Neural progenitor cell (in vitro differentiated cells): ENCODE measurements at regions not wholly inside any gene's neighbourhood (a gene's known extent, or its start where the extent isn't known, plus 50 kb on each side); places are given as distances from the start of the nearest gene placed in this dataset.

ENCODE experiments used
- DNase-seq: peaks from one replicate; pipeline ENCODE4 v3.0.0-alpha.2; 2016; ENCODE audit warnings: low spot score
- H2AFZ ChIP-seq: fragments of 200-600 bp; sonication (generic); replicated peaks from 2 replicates; pipeline ENCODE4 v1.6.1; 2016; ENCODE audit warnings: antibody characterized with exemption
- H3F3A ChIP-seq: fragments of 200-600 bp; sonication (generic); 2 replicates; pipeline ENCODE4 v1.6.1; 2016; ENCODE audit warnings: antibody characterized with exemption, low read depth
- H3K27ac ChIP-seq: fragments of 200-600 bp; sonication (generic); 2 replicates; pipeline ENCODE4 v1.5.1; 2016; ENCODE audit warnings: mild to moderate bottlenecking
- H3K27me3 ChIP-seq: fragments of 200-600 bp; sonication (generic); 2 replicates; pipeline ENCODE4 v1.6.1; 2016; ENCODE audit warnings: mild to moderate bottlenecking, moderate library complexity
- H3K36me3 ChIP-seq: fragments of 200-600 bp; sonication (generic); 2 replicates; pipeline ENCODE4 v1.5.1; 2016
- H3K4me1 ChIP-seq: fragments of 200-600 bp; sonication (generic); 2 replicates; pipeline ENCODE4 v1.6.1; 2016; ENCODE audit warnings: mixed run types
- H3K4me2 ChIP-seq: fragments of 200-600 bp; sonication (generic); 2 replicates; pipeline ENCODE4 v1.6.1; 2016
- H3K4me3 ChIP-seq: fragments of 200-600 bp; sonication (generic); 2 replicates; pipeline ENCODE4 v1.5.1; 2016
- H3K79me2 ChIP-seq: fragments of 200-600 bp; sonication (generic); 2 replicates; pipeline ENCODE4 v1.6.1; 2016; ENCODE audit warnings: low read depth
- H3K9ac ChIP-seq: fragments of 200-600 bp; sonication (generic); 2 replicates; pipeline ENCODE4 v1.6.1; 2016
- H3K9me3 ChIP-seq: fragments of 200-600 bp; sonication (generic); 2 replicates; pipeline ENCODE4 v1.5.1; 2016; ENCODE audit warnings: low read depth
- H4K20me1 ChIP-seq: fragments of 200-600 bp; sonication (generic); 2 replicates; pipeline ENCODE4 v1.6.1; 2016; ENCODE audit warnings: low read depth
- H3K27ac Mint-ChIP-seq: 3 replicates; pipeline ENCODE4 v1.8.0; 2021; ENCODE audit warnings: mixed read lengths
- H3K27me3 Mint-ChIP-seq: 2 replicates; pipeline ENCODE4 v1.8.0; 2022; ENCODE audit warnings: low read depth, mild to moderate bottlenecking, inconsistent platforms, moderate library complexity, mixed read lengths; ENCODE audit not compliant: insufficient read depth
- H3K36me3 Mint-ChIP-seq: 3 replicates; pipeline ENCODE4 v1.8.0; 2021; ENCODE audit warnings: mixed read lengths
- H3K4me1 Mint-ChIP-seq: 3 replicates; pipeline ENCODE4 v1.8.0; 2021; ENCODE audit warnings: mixed read lengths
- H3K4me3 Mint-ChIP-seq: 3 replicates; pipeline ENCODE4 v1.8.0; 2021; ENCODE audit warnings: mild to moderate bottlenecking, moderate library complexity, mixed read lengths
- H3K9me3 Mint-ChIP-seq: 3 replicates; pipeline ENCODE4 v1.8.0; 2020; ENCODE audit warnings: mixed read lengths
- EZH2 ChIP-seq: fragments of 200-600 bp; sonication (generic); IDR thresholded peaks from 2 replicates; pipeline ENCODE4 v1.6.1; 2017; ENCODE audit warnings: antibody characterized with exemption, mild to moderate bottlenecking, moderate library complexity
- EZH2phosphoT487 ChIP-seq: fragments of 200-600 bp; sonication (generic); IDR thresholded peaks from 2 replicates; pipeline ENCODE4 v1.6.1; 2017; ENCODE audit warnings: antibody characterized with exemption
- TF ChIP-seq, protein P1 (sequence below): fragments of 200-600 bp; sonication (generic); IDR thresholded peaks from 2 replicates; pipeline ENCODE4 v1.5.1; 2017; ENCODE audit warnings: antibody characterized with exemption, mild to moderate bottlenecking

DNA sequence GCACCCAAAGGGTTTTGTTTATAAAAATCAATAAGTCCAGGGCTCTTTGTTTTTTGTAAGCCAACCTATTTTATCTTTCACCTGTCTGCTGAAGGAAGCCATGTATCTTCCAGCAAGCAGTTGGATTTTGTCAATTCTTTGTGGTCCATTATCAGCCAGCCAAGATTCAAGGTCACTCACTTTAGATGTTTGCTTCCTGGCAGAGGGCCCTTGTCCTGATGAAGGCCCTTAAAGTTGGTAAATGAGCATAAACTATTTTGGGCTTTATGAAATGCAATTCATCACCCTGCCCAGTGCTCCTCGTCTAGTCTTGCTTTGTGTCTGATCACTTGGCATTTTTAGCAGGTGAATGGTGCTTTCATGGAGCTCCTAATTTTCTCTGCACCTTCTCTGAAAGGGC lies 1004.2 kb downstream of the GRID1 start:
- H3K36me3 Mint-ChIP-seq: no peaks in the 10 kb centered on the region

DNA sequence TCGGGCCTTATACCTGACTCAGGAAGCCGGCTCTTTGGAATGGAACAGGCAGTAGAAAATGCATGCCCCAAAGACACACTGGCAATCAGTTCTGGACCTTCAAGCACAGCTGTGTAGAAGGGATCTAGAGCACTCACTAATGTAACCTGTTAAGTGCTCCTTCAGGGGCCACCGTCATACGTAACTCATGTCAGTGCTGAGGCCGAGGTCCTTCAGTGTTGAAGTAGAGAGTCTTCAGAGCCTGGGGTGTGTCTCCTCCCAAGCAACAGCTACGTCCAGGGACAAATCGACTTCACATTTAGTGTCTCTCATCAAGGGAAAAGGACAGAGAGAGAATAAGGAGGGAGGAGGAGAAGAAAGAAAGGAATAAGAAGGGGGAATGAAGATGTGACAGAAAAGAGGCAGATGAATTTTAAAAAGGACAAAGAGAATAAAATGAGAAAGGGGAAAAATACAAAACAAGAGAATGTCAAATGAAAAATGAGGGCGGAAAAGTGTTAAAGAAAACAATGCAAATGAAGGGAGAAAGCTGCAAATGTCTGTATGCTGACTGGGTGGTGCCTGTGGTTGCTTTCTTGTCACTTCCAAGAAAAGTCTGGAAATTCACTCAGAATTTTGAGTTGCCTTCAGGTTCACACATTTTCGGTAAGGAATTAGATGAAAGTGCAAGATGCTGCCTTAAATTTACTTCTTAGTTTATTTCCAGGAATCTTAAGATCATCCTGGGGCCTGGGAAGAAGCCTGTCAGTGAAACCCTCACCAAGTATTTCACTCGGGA lies 989.4 kb downstream of the GRID1 start:
- H3K27ac ChIP-seq: no peak overlapping the region
- H3K4me3 Mint-ChIP-seq: no peak overlapping the region

More for the DNA sequence above, 1004.2 kb downstream of the GRID1 start:
- peaks cover 6% of the 10 kb centered on the region for H3K9me3 Mint-ChIP-seq
- H3K9me3 ChIP-seq: no peaks in the 10 kb centered on the region
- H3K27me3 Mint-ChIP-seq: no peaks in the 10 kb centered on the region
- H3K4me2 ChIP-seq: no peak overlapping the region
- no peaks in the 10 kb centered on the region for H3K27me3 ChIP-seq
- H2AFZ ChIP-seq: no peak overlapping the region
- H3K36me3 ChIP-seq: no peaks in the 10 kb centered on the region
- H3F3A ChIP-seq: no peaks in the 10 kb centered on the region
- no peak overlapping the region for H3K4me3 Mint-ChIP-seq
- no peaks in the 10 kb centered on the region for H3K4me1 ChIP-seq
- no peaks in the 10 kb centered on the region for H3K79me2 ChIP-seq
- no peak overlapping the region for H3K27ac ChIP-seq
- no peak overlapping the region for H3K4me3 ChIP-seq
- H4K20me1 ChIP-seq: no peaks in the 10 kb centered on the region
- no peak overlapping the region for H3K9ac ChIP-seq
- TF ChIP-seq EZH2phosphoT487: no peak
- TF ChIP-seq, protein P1, sequence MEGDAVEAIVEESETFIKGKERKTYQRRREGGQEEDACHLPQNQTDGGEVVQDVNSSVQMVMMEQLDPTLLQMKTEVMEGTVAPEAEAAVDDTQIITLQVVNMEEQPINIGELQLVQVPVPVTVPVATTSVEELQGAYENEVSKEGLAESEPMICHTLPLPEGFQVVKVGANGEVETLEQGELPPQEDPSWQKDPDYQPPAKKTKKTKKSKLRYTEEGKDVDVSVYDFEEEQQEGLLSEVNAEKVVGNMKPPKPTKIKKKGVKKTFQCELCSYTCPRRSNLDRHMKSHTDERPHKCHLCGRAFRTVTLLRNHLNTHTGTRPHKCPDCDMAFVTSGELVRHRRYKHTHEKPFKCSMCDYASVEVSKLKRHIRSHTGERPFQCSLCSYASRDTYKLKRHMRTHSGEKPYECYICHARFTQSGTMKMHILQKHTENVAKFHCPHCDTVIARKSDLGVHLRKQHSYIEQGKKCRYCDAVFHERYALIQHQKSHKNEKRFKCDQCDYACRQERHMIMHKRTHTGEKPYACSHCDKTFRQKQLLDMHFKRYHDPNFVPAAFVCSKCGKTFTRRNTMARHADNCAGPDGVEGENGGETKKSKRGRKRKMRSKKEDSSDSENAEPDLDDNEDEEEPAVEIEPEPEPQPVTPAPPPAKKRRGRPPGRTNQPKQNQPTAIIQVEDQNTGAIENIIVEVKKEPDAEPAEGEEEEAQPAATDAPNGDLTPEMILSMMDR: no peak
- no peak for TF ChIP-seq EZH2
- no peak for DNase-seq
- no peak overlapping the region for H3K27ac Mint-ChIP-seq
- no peaks in the 10 kb centered on the region for H3K4me1 Mint-ChIP-seq

DNA sequence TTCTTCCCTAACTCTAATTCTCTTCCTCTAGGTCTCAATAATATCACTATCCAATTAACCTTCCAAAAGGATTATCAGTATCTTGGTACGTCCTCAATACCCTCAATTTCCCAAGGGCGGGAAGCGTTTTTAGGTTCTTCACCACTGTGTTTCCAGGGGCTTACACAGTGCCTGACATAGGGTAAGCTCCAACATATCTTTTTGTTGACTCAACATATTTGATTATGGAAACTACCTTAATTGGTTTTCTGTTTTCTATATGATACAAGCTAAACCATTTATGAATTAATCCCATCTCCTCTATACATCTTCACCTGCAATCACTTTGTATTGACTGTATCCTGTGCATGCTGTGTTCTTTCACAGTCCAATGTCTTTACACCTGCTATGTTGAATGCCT lies 987.3 kb downstream of the GRID1 start:
- Mint-ChIP-seq H3K4me3 (no peak overlapping the region), H3K36me3 (no peaks in the 10 kb centered on the region), H3K9me3 (peaks cover under 1% of the 10 kb centered on the region), H3K27me3 (peaks cover 6% of the 10 kb centered on the region), H3K4me1 (peaks cover 6% of the 10 kb centered on the region), H3K27ac (no peak overlapping the region)
- Histone ChIP-seq H4K20me1 (no peaks in the 10 kb centered on the region), H3K4me2 (no peak overlapping the region), H3K36me3 (no peaks in the 10 kb centered on the region), H3K27me3 (no peaks in the 10 kb centered on the region), H2AFZ (no peak overlapping the region), H3K4me1 (no peaks in the 10 kb centered on the region), H3K4me3 (no peak overlapping the region), H3K79me2 (no peaks in the 10 kb centered on the region), H3F3A (no peaks in the 10 kb centered on the region), H3K9ac (no peak overlapping the region), H3K27ac (no peak overlapping the region), H3K9me3 (no peaks in the 10 kb centered on the region)
- TF ChIP-seq EZH2phosphoT487: no peak
- no peak for TF ChIP-seq EZH2
- TF ChIP-seq, protein P1: no peak
- DNase-seq: no peak

More for the DNA sequence above, 989.4 kb downstream of the GRID1 start:
- H3K27ac Mint-ChIP-seq: no peak overlapping the region
- no peaks in the 10 kb centered on the region for H3K27me3 ChIP-seq
- H2AFZ ChIP-seq: no peak overlapping the region
- no peaks in the 10 kb centered on the region for H3K9me3 ChIP-seq
- H3K4me2 ChIP-seq: no peak overlapping the region
- no peaks in the 10 kb centered on the region for H3K4me1 ChIP-seq
- H3K36me3 ChIP-seq: no peaks in the 10 kb centered on the region
- H4K20me1 ChIP-seq: no peaks in the 10 kb centered on the region
- H3K9ac ChIP-seq: no peak overlapping the region
- H3K9me3 Mint-ChIP-seq: peaks cover 2% of the 10 kb centered on the region
- H3K36me3 Mint-ChIP-seq: no peaks in the 10 kb centered on the region
- peaks cover 6% of the 10 kb centered on the region for H3K4me1 Mint-ChIP-seq
- peaks cover 6% of the 10 kb centered on the region for H3K27me3 Mint-ChIP-seq
- no peak overlapping the region for H3K4me3 ChIP-seq
- no peaks in the 10 kb centered on the region for H3F3A ChIP-seq
- TF ChIP-seq EZH2: no peak
- TF ChIP-seq, protein P1: no peak
- TF ChIP-seq EZH2phosphoT487: no peak
- no peaks in the 10 kb centered on the region for H3K79me2 ChIP-seq
- DNase-seq: no peak
